HEK293 (cell line): ENCODE measurements at regions not wholly inside any gene's neighbourhood (a gene's known extent, or its start where the extent isn't known, plus 50 kb on each side); places are given as distances from the start of the nearest gene placed in this dataset.

Experiments used
- CTCF ChIA-PET: fragments of 350-600 bp; formaldehyde crosslinking; extraction: SDS; loops from one replicate; lab custom pipeline; 2021; ENCODE audit warnings: antibody characterized with exemption; lab: Yijun Ruan, JAX
- POLR2A ChIA-PET: fragments of 300-600 bp; formaldehyde crosslinking; extraction: SDS; loops from one replicate; lab custom pipeline; 2020; ENCODE audit warnings: antibody characterized with exemption, inconsistent platforms; lab: Yijun Ruan, JAX
- H3K27ac ChIP-seq: fragments of 200-500 bp; sonication (Bioruptor generic); 2 replicates; pipeline ENCODE4 v1.5.1; 2014; ENCODE audit warnings: low read depth, low read length, control low read depth, inconsistent platforms; ENCODE audit errors: extremely low read depth
- H3K36me3 ChIP-seq, 2 experiments: fragments of 200-500 bp in 1 of 2; sonication (Bioruptor generic) in 1 of 2; 1 replicate in 1 of 2; 2 replicates in 1 of 2; pipeline ENCODE4 v1.5.1; 2014 to 2017; ENCODE audit warnings: inconsistent platforms in 2 of 2, low read length in 2 of 2; ENCODE audit not compliant: control insufficient read depth in 2 of 2, insufficient read depth in 1 of 2
- H3K4me1 ChIP-seq: fragments of 200-500 bp; sonication (Bioruptor generic); 2 replicates; pipeline ENCODE4 v1.5.1; 2014; ENCODE audit warnings: mild to moderate bottlenecking, low read length, inconsistent platforms; ENCODE audit not compliant: control insufficient read depth, insufficient read depth
- H3K4me3 ChIP-seq: 2 replicates; pipeline ENCODE4 v1.5.1; 2011; ENCODE audit warnings: low read depth, mild to moderate bottlenecking, control low read depth, low read length, moderate library complexity
- H3K9me3 ChIP-seq: fragments of 200-500 bp; sonication (Bioruptor generic); 2 replicates; pipeline ENCODE4 v1.5.1; 2014; ENCODE audit warnings: low read depth, low read length, inconsistent platforms; ENCODE audit not compliant: control insufficient read depth, insufficient read depth
- GLI4 ChIP-seq: fragments of 450-650 bp; formaldehyde crosslinking; IDR thresholded peaks from 2 replicates; pipeline ENCODE4 v1.5.1; 2016; ENCODE audit warnings: missing biosample characterization, missing genetic modification characterization
- GLIS2 ChIP-seq: fragments of 450-650 bp; formaldehyde crosslinking; IDR thresholded peaks from 2 replicates; pipeline ENCODE4 v1.5.1; 2016; ENCODE audit warnings: missing biosample characterization, missing genetic modification characterization
- KLF10 ChIP-seq: fragments of 450-650 bp; IDR thresholded peaks from 2 replicates; pipeline ENCODE4 v1.5.1; 2018; ENCODE audit warnings: missing biosample characterization, mild to moderate bottlenecking, missing genetic modification characterization
- PRDM1 ChIP-seq: fragments of 450-650 bp; formaldehyde crosslinking; IDR thresholded peaks from 2 replicates; pipeline ENCODE4; 2016; ENCODE audit warnings: missing biosample characterization, missing genetic modification characterization
- YY1 ChIP-seq: fragments of 450-650 bp; formaldehyde crosslinking; IDR thresholded peaks from 2 replicates; pipeline ENCODE4 v1.5.1; 2018; ENCODE audit warnings: missing biosample characterization, missing genetic modification characterization
- ZBTB48 ChIP-seq: fragments of 450-650 bp; formaldehyde crosslinking; IDR thresholded peaks from 2 replicates; pipeline ENCODE4 v1.5.1; 2016; ENCODE audit warnings: missing biosample characterization, missing genetic modification characterization
- ZNF112 ChIP-seq: fragments of 450-650 bp; formaldehyde crosslinking; IDR thresholded peaks from 2 replicates; pipeline ENCODE4 v1.5.0; 2017; ENCODE audit warnings: missing biosample characterization, missing genetic modification characterization
- ZNF133 ChIP-seq: fragments of 450-650 bp; formaldehyde crosslinking; IDR thresholded peaks from 2 replicates; pipeline ENCODE4 v1.5.1; 2016; ENCODE audit warnings: missing biosample characterization, missing genetic modification characterization
- ZNF16 ChIP-seq: fragments of 450-650 bp; formaldehyde crosslinking; IDR thresholded peaks from 2 replicates; pipeline ENCODE4 v1.5.1; 2016; ENCODE audit warnings: low read depth, missing biosample characterization, missing genetic modification characterization
- ZNF19 ChIP-seq: fragments of 450-650 bp; formaldehyde crosslinking; IDR thresholded peaks from 2 replicates; pipeline ENCODE4; 2016; ENCODE audit warnings: missing biosample characterization, missing genetic modification characterization, low read depth
- ZNF202 ChIP-seq: fragments of 450-650 bp; formaldehyde crosslinking; IDR thresholded peaks from 2 replicates; pipeline ENCODE4 v1.5.1; 2016; ENCODE audit warnings: missing biosample characterization, missing genetic modification characterization, borderline replicate concordance
- ZNF23 ChIP-seq: fragments of 450-650 bp; formaldehyde crosslinking; IDR thresholded peaks from 2 replicates; pipeline ENCODE4 v1.5.1; 2016; ENCODE audit warnings: missing biosample characterization, missing genetic modification characterization, borderline replicate concordance
- ZNF266 ChIP-seq: fragments of 450-650 bp; formaldehyde crosslinking; IDR thresholded peaks from 2 replicates; pipeline ENCODE4 v1.5.1; 2016; ENCODE audit warnings: missing biosample characterization, missing genetic modification characterization, low read depth
- ZNF292 ChIP-seq: fragments of 450-650 bp; formaldehyde crosslinking; IDR thresholded peaks from 2 replicates; pipeline ENCODE4 v1.5.1; 2016; ENCODE audit warnings: low read depth, missing biosample characterization, missing genetic modification characterization, borderline replicate concordance
- ZNF404 ChIP-seq: fragments of 450-650 bp; formaldehyde crosslinking; IDR thresholded peaks from 2 replicates; pipeline ENCODE4 v1.5.1; 2017; ENCODE audit warnings: missing biosample characterization, missing genetic modification characterization
- ZNF423 ChIP-seq: fragments of 450-650 bp; formaldehyde crosslinking; IDR thresholded peaks from 2 replicates; pipeline ENCODE4 v1.5.1; 2016; ENCODE audit warnings: missing biosample characterization, missing genetic modification characterization
- ZNF473 ChIP-seq: fragments of 450-650 bp; formaldehyde crosslinking; IDR thresholded peaks from 2 replicates; pipeline ENCODE4 v1.5.1; 2017; ENCODE audit warnings: missing biosample characterization, missing genetic modification characterization
- ZNF571 ChIP-seq: fragments of 450-650 bp; formaldehyde crosslinking; IDR thresholded peaks from 2 replicates; pipeline ENCODE4 v1.5.0; 2017; ENCODE audit warnings: missing biosample characterization, missing genetic modification characterization
- ZNF624 ChIP-seq: fragments of 450-650 bp; formaldehyde crosslinking; IDR thresholded peaks from 2 replicates; pipeline ENCODE4 v1.5.1; 2017; ENCODE audit warnings: missing biosample characterization, missing genetic modification characterization
- ZNF629 ChIP-seq: fragments of 450-650 bp; formaldehyde crosslinking; IDR thresholded peaks from 2 replicates; pipeline ENCODE4 v1.5.1; 2017; ENCODE audit warnings: missing biosample characterization, missing genetic modification characterization
- ZNF76 ChIP-seq: fragments of 450-650 bp; formaldehyde crosslinking; IDR thresholded peaks from 2 replicates; pipeline ENCODE4; 2016; ENCODE audit warnings: low read depth, missing biosample characterization, missing genetic modification characterization, borderline replicate concordance
- TF ChIP-seq, protein P1 (sequence below): fragments of 450-650 bp; formaldehyde crosslinking; IDR thresholded peaks from 2 replicates; pipeline ENCODE4 v1.5.1; 2016; ENCODE audit warnings: missing biosample characterization, missing genetic modification characterization
- TF ChIP-seq, protein P2 (sequence below): fragments of 450-650 bp; formaldehyde crosslinking; IDR thresholded peaks from 2 replicates; pipeline ENCODE4 v1.5.1; 2016; ENCODE audit warnings: missing biosample characterization, missing genetic modification characterization
- TF ChIP-seq, protein P3 (sequence below): fragments of 450-650 bp; formaldehyde crosslinking; IDR thresholded peaks from 2 replicates; pipeline ENCODE4 v1.5.1; 2016; ENCODE audit warnings: missing biosample characterization, missing genetic modification characterization
- TF ChIP-seq, protein P4 (sequence below): fragments of 450-650 bp; formaldehyde crosslinking; IDR thresholded peaks from 2 replicates; pipeline ENCODE4 v1.5.1; 2017; ENCODE audit warnings: missing biosample characterization, missing genetic modification characterization

DNA sequence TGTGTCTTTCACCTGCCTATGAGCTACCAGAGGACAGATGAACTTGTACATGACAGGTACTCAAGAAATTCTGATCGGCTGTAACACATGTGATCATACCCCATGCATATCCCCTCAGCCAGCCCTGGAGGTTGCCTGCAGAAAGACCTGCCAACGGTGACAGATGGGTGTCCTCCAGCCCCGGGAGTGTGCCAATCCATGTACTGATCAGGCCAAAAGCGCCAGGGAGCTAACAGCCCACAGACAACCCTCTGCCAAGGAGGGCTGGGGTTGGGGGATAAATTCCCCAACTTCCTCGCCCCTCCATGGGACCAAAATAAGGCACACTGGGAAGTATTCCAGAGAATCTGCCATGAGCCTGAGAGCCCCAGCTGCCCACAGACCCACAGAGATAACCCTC is 189.4 kb downstream of the CCT6B start:
- POLR2A ChIA-PET, result no interaction called here
- Histone ChIP-seq H3K4me1 (no peaks in the 10 kb centered on the region), H3K4me3 (no peak overlapping the region), H3K9me3 (no peaks in the 10 kb centered on the region), H3K27ac (no peak overlapping the region), H3K36me3 (no peaks in the 10 kb centered on the region)
- TF ChIP-seq, protein P1, sequence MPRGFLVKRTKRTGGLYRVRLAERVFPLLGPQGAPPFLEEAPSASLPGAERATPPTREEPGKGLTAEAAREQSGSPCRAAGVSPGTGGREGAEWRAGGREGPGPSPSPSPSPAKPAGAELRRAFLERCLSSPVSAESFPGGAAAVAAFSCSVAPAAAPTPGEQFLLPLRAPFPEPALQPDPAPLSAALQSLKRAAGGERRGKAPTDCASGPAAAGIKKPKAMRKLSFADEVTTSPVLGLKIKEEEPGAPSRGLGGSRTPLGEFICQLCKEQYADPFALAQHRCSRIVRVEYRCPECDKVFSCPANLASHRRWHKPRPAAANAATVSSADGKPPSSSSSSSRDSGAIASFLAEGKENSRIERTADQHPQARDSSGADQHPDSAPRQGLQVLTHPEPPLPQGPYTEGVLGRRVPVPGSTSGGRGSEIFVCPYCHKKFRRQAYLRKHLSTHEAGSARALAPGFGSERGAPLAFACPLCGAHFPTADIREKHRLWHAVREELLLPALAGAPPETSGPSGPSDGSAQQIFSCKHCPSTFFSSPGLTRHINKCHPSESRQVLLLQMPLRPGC, result no peak
- TF ChIP-seq ZNF629 (tag by site-specific recombination) (no peak), ZNF571 (no peak), ZNF624 (no peak), PRDM1 (tag by site-specific recombination) (no peak), ZBTB48 (tag by site-specific recombination) (no peak), KLF10 (tag by site-specific recombination) (no peak), ZNF133 (no peak), ZNF266 (tag by site-specific recombination) (no peak)
- TF ChIP-seq, protein P2, sequence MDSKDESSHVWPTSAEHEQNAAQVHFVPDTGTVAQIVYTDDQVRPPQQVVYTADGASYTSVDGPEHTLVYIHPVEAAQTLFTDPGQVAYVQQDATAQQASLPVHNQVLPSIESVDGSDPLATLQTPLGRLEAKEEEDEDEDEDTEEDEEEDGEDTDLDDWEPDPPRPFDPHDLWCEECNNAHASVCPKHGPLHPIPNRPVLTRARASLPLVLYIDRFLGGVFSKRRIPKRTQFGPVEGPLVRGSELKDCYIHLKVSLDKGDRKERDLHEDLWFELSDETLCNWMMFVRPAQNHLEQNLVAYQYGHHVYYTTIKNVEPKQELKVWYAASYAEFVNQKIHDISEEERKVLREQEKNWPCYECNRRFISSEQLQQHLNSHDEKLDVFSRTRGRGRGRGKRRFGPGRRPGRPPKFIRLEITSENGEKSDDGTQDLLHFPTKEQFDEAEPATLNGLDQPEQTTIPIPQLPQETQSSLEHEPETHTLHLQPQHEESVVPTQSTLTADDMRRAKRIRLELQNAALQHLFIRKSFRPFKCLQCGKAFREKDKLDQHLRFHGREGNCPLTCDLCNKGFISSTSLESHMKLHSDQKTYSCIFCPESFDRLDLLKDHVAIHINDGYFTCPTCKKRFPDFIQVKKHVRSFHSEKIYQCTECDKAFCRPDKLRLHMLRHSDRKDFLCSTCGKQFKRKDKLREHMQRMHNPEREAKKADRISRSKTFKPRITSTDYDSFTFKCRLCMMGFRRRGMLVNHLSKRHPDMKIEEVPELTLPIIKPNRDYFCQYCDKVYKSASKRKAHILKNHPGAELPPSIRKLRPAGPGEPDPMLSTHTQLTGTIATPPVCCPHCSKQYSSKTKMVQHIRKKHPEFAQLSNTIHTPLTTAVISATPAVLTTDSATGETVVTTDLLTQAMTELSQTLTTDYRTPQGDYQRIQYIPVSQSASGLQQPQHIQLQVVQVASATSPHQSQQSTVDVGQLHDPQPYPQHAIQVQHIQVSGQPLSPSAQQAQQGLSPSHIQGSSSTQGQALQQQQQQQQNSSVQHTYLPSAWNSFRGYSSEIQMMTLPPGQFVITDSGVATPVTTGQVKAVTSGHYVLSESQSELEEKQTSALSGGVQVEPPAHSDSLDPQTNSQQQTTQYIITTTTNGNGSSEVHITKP (tag by site-specific recombination), result no peak
- TF ChIP-seq, protein P3, sequence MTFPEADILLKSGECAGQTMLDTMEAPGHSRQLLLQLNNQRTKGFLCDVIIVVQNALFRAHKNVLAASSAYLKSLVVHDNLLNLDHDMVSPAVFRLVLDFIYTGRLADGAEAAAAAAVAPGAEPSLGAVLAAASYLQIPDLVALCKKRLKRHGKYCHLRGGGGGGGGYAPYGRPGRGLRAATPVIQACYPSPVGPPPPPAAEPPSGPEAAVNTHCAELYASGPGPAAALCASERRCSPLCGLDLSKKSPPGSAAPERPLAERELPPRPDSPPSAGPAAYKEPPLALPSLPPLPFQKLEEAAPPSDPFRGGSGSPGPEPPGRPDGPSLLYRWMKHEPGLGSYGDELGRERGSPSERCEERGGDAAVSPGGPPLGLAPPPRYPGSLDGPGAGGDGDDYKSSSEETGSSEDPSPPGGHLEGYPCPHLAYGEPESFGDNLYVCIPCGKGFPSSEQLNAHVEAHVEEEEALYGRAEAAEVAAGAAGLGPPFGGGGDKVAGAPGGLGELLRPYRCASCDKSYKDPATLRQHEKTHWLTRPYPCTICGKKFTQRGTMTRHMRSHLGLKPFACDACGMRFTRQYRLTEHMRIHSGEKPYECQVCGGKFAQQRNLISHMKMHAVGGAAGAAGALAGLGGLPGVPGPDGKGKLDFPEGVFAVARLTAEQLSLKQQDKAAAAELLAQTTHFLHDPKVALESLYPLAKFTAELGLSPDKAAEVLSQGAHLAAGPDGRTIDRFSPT (tag by site-specific recombination), result no peak
- CTCF ChIA-PET, result no interaction called here

DNA sequence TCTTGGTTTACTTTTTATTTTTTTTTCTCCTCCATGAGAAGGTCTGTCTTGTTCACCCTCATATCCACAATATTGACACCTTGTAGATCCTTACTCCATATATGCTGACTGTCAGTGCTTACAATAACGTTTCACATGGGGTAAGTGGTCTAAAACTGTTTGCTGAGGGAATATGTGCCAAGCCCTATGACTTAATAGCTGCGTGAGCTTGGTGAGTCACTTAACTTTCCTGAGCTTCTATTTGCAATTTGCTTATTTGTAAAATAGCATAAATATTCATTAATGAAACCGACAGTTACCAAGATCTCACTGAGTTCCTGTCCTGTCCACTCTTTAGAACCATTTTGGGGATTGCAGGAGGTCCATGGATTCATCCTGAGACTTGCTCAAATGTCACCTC is 190.7 kb downstream of the CCT6B start:
- CTCF ChIA-PET, result no interaction called here

More for the DNA sequence above, 190.7 kb downstream of the CCT6B start:
- Histone ChIP-seq H3K27ac (no peak overlapping the region), H3K36me3 (no peaks in the 10 kb centered on the region), H3K9me3 (no peaks in the 10 kb centered on the region), H3K4me1 (no peaks in the 10 kb centered on the region), H3K4me3 (no peak overlapping the region)
- POLR2A ChIA-PET, result no interaction called here
- no peak for TF ChIP-seq ZNF423 (tag by site-specific recombination)
- no peak for TF ChIP-seq ZNF202 (tag by site-specific recombination)
- TF ChIP-seq GLIS2 (tag by site-specific recombination), result no peak
- no peak for TF ChIP-seq ZNF16 (tag by site-specific recombination)
- no peak for TF ChIP-seq ZNF624
- no peak for TF ChIP-seq ZNF76 (tag by site-specific recombination)
- no peak for TF ChIP-seq YY1 (tag by site-specific recombination)
- TF ChIP-seq ZNF473, result no peak
- no peak for TF ChIP-seq ZNF19 (tag by site-specific recombination)
- TF ChIP-seq, protein P4, sequence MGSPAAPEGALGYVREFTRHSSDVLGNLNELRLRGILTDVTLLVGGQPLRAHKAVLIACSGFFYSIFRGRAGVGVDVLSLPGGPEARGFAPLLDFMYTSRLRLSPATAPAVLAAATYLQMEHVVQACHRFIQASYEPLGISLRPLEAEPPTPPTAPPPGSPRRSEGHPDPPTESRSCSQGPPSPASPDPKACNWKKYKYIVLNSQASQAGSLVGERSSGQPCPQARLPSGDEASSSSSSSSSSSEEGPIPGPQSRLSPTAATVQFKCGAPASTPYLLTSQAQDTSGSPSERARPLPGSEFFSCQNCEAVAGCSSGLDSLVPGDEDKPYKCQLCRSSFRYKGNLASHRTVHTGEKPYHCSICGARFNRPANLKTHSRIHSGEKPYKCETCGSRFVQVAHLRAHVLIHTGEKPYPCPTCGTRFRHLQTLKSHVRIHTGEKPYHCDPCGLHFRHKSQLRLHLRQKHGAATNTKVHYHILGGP (tag by site-specific recombination), result no peak
- TF ChIP-seq ZNF404, result no peak
- TF ChIP-seq ZNF23, result no peak
- TF ChIP-seq ZNF112, result no peak
- no peak for TF ChIP-seq ZNF292 (tag by site-specific recombination)
- no peak for TF ChIP-seq GLI4
